Naive thymus-derived CD4-positive, alpha-beta T cell (primary cell): ENCODE measurements at regions not wholly inside any gene's neighbourhood (a gene's known extent, or its start where the extent isn't known, plus 50 kb on each side); places are given as distances from the start of the nearest gene placed in this dataset.
"Not testable (repeated sequence)": the region's sequence is repeated elsewhere in the genome, so short reads cannot be mapped to it uniquely, and the experiment has no call there.

Experiments used
- ATAC-seq: fragments of 150-1000 bp; cut with Tn5 transposase; 2 replicates; pipeline ENCODE4 v1.10.0; 2021; ENCODE audit warnings: mild to moderate bottlenecking, moderate library complexity
- CTCF ChIA-PET: fragments of 350-600 bp; sonication (Branson Sonifier 250); formaldehyde crosslinking; loops from one replicate; lab custom pipeline; 2021; ENCODE audit warnings: antibody characterized with exemption; lab: Charles Lee
- POLR2A ChIA-PET: fragments of 350-600 bp; sonication (Branson Sonifier 250); formaldehyde crosslinking; loops from one replicate; lab custom pipeline; 2021; ENCODE audit warnings: antibody characterized with exemption, inconsistent platforms; lab: Charles Lee
- DNase-seq, 9 donors: peaks; one replicate each; pipeline versions ENCODE4 v3.0.0 to v3.0.0-alpha.2; 2020 to 2022; ENCODE audit warnings: mixed read lengths in 1 of 9
- H3K27ac ChIP-seq: one replicate; pipeline ENCODE4 v1.7.0; 2013; ENCODE audit warnings: mild to moderate bottlenecking, low read depth, low read length, moderate library complexity
- H3K27me3 ChIP-seq, 2 donors: one replicate each; pipeline ENCODE4 v1.7.0; 2013; ENCODE audit warnings: low read length in 2 of 2, mild to moderate bottlenecking in 2 of 2, moderate library complexity in 2 of 2; ENCODE audit not compliant: control insufficient read depth in 2 of 2, insufficient read depth in 2 of 2
- H3K36me3 ChIP-seq, 3 experiments: 1 replicate in 2 of 3; 2 replicates in 1 of 3; pipeline ENCODE4 v1.7.0; 2013; ENCODE audit warnings: low read length in 3 of 3, mild to moderate bottlenecking in 3 of 3, moderate library complexity in 1 of 3; ENCODE audit not compliant: insufficient read depth in 3 of 3, control insufficient read depth in 2 of 3
- H3K4me1 ChIP-seq, 2 donors: one replicate each; pipeline ENCODE4 v1.7.0; 2013; ENCODE audit warnings: low read length in 2 of 2, mild to moderate bottlenecking in 2 of 2, moderate library complexity in 1 of 2; ENCODE audit not compliant: control insufficient read depth in 2 of 2, insufficient read depth in 2 of 2
- H3K4me3 ChIP-seq: 2 replicates; pipeline ENCODE4 v1.7.0; 2013; ENCODE audit warnings: mild to moderate bottlenecking, low read length
- H3K9me3 ChIP-seq, 3 experiments: 1 replicate in 2 of 3; 2 replicates in 1 of 3; pipeline ENCODE4 v1.7.0; 2013; ENCODE audit warnings: low read length in 3 of 3; ENCODE audit not compliant: control insufficient read depth in 2 of 3
- H3K27ac Mint-ChIP-seq, 9 donors: one replicate each; pipeline ENCODE4 v1.8.0; 2020 to 2022; ENCODE audit warnings: mixed read lengths in 9 of 9, mild to moderate bottlenecking in 8 of 9, moderate library complexity in 5 of 9, inconsistent platforms in 2 of 9
- H3K27me3 Mint-ChIP-seq, 5 donors: one replicate each; pipeline ENCODE4 v1.8.0; 2021 to 2022; ENCODE audit warnings: mixed read lengths in 5 of 5, mild to moderate bottlenecking in 1 of 5
- H3K36me3 Mint-ChIP-seq, 5 donors: one replicate each; pipeline ENCODE4 v1.8.0; 2020 to 2022; ENCODE audit warnings: mixed read lengths in 5 of 5, mild to moderate bottlenecking in 3 of 5, inconsistent platforms in 1 of 5
- H3K4me1 Mint-ChIP-seq, 7 donors: one replicate each; pipeline ENCODE4 v1.8.0; 2020 to 2022; ENCODE audit warnings: mixed read lengths in 7 of 7, mild to moderate bottlenecking in 3 of 7, inconsistent platforms in 1 of 7
- H3K4me3 Mint-ChIP-seq, 10 donors: one replicate each; pipeline ENCODE4 v1.8.0; 2020 to 2022; ENCODE audit warnings: mild to moderate bottlenecking in 10 of 10, mixed read lengths in 10 of 10, moderate library complexity in 6 of 10, inconsistent platforms in 2 of 10
- H3K9me3 Mint-ChIP-seq, 11 donors: one replicate each; pipeline ENCODE4 v1.8.0; 2020 to 2022; ENCODE audit warnings: mixed read lengths in 11 of 11, mild to moderate bottlenecking in 4 of 11, inconsistent platforms in 1 of 11, moderate library complexity in 1 of 11
- intact Hi-C, 2 donors: fragments of 100-400 bp; cut with micrococcal nuclease; formaldehyde crosslinking; loops; one replicate each; pipeline ENCODE4 v1.15.1; 2023

- Histone ChIP-seq H3K27me3 (no peaks in the 10 kb centered on the region), H3K4me1 (no peaks in the 10 kb centered on the region), H3K4me3 (no peak overlapping the region), H3K36me3 (no peaks in the 10 kb centered on the region), H3K9me3 (no peaks in the 10 kb centered on the region), H3K27ac (no peak overlapping the region)
- Mint-ChIP-seq H3K4me3 (no peak overlapping the region), H3K4me1 (peaks cover 0 to 6% (median 2%) of the 10 kb centered on the region in 7 donors), H3K9me3 (peaks cover 0 to 1% (median 0%) of the 10 kb centered on the region in 11 donors), H3K27ac (no peak overlapping the region), H3K27me3 (peaks cover 0 to 56% (median 7%) of the 10 kb centered on the region in 5 donors), H3K36me3 (no peaks in the 10 kb centered on the region)
- ChIA-PET CTCF (interaction anchor here (0.8 to 2.0 kb wide), 3 partner anchors 15 to 232 kb away, joined by 3 to 7 read pairs (median 3); no protein-coding TSS in a partner anchor), POLR2A (interaction anchor here (1.6 to 1.7 kb wide), 2 partner anchors 12 to 16 kb away, joined by 4 to 6 read pairs; no protein-coding TSS in a partner anchor)
- intact Hi-C loops: loop anchor here in 1 of 2 donors (2.0 to 5.0 kb wide), 5 partner anchors 36 to 156 kb away; no protein-coding TSS in a partner anchor
- ATAC-seq (no peak), DNase-seq (no peak)
These were observed 79.5 kb upstream of the OLIG3 start for GRCh38 chr6:137573739-137574138.

GRCh38 chr6:137579612-137580011 is 85.4 kb upstream of the OLIG3 start:
- ChIA-PET POLR2A (interaction anchor here (1.0 to 1.5 kb wide), 2 partner anchors 10 to 238 kb away, joined by 3 read pairs; no protein-coding TSS in a partner anchor), CTCF (no interaction called here)
- H3K9me3 Mint-ChIP-seq: no peaks in the 10 kb centered on the region
- no peaks in the 10 kb centered on the region for H3K36me3 ChIP-seq
- peaks cover 0 to 36% (median under 1%) of the 10 kb centered on the region in 5 donors for H3K27me3 Mint-ChIP-seq
- DNase-seq: no peak
- ATAC-seq: no peak
- no peaks in the 10 kb centered on the region for H3K27me3 ChIP-seq
- no peak overlapping the region for H3K4me3 ChIP-seq
- intact Hi-C loops: no loop called here
- peak overlapping the region in 1 of 9 donors; percentile 60 for H3K27ac Mint-ChIP-seq
- no peaks in the 10 kb centered on the region for H3K4me1 ChIP-seq
- H3K4me3 Mint-ChIP-seq: no peak overlapping the region
- no peak overlapping the region for H3K27ac ChIP-seq
- no peaks in the 10 kb centered on the region for H3K9me3 ChIP-seq
- peaks cover 0 to 8% (median 0%) of the 10 kb centered on the region in 7 donors for H3K4me1 Mint-ChIP-seq
- no peaks in the 10 kb centered on the region for H3K36me3 Mint-ChIP-seq

DNA sequence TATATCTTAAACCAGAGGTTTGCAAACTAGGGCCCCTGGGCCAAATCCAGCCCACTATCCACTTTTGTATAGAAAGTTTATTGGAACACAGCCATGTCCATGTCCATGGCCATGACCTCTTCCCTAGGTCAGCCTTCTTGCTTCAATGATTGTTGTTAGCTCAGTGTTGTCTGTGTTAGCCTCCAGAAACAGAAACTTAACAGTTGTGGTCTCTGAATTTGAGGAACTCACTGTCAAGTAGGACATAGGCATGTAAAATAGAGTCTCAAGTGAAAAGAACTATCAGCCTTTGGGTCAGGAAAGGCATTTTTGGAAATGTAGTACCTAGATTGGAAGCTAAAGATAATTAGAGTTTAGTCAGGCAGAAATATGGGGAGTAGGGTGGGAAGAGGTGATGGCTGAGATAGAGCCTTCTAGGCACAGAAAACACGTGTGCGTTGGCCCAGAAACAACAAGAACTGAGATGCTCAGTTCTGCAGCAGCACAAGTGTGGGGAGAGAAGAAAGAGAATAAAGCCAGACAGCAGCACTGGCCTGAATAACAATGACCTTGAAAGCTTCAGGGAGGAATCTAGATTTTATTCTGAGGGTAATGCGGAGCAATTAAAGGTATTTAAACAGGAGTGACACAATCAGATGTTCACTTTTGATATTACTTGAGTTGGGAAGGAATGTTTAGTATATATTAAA is 87.0 kb upstream of the OLIG3 start:
- Mint-ChIP-seq H3K9me3 (no peaks in the 10 kb centered on the region), H3K36me3 (no peaks in the 10 kb centered on the region), H3K27ac (no peak overlapping the region), H3K27me3 (peaks cover 0 to 39% (median 0%) of the 10 kb centered on the region in 5 donors), H3K4me3 (no peak overlapping the region), H3K4me1 (peaks cover 0 to 8% (median 0%) of the 10 kb centered on the region in 7 donors)
- ChIA-PET POLR2A (no interaction called here), CTCF (interaction anchor here (1.3 to 1.5 kb wide), 2 partner anchors 8 to 11 kb away, joined by 3 to 5 read pairs; no protein-coding TSS in a partner anchor)
- no peaks in the 10 kb centered on the region for H3K36me3 ChIP-seq
- intact Hi-C loops: no loop called here
- no peaks in the 10 kb centered on the region for H3K4me1 ChIP-seq
- DNase-seq: no peak
- H3K27me3 ChIP-seq: no peaks in the 10 kb centered on the region
- H3K4me3 ChIP-seq: no peak overlapping the region
- H3K9me3 ChIP-seq: no peaks in the 10 kb centered on the region
- H3K27ac ChIP-seq: no peak overlapping the region
- no peak for ATAC-seq

- H3K27me3 ChIP-seq, H3K36me3 Mint-ChIP-seq, H3K4me1 ChIP-seq, DNase-seq, H3K4me1 Mint-ChIP-seq, H3K4me3 Mint-ChIP-seq, CTCF ChIA-PET, H3K27ac Mint-ChIP-seq, H3K36me3 ChIP-seq, H3K9me3 Mint-ChIP-seq, H3K4me3 ChIP-seq, ATAC-seq, H3K27ac ChIP-seq, H3K9me3 ChIP-seq, intact Hi-C loops: not testable (repeated sequence)
- peaks cover 0 to 43% (median 0%) of the 10 kb centered on the region in 5 donors for H3K27me3 Mint-ChIP-seq
- POLR2A ChIA-PET: interaction anchor here (1.2 kb wide), 1 partner anchor 22 kb away, joined by 3 read pairs; no protein-coding TSS in a partner anchor
These were observed 89.3 kb upstream of the OLIG3 start for GRCh38 chr6:137583519-137583918.

GRCh38 chr6:137588472-137588871 is 94.3 kb upstream of the OLIG3 start:
- Mint-ChIP-seq H3K36me3 (peaks cover 0 to 17% (median 5%) of the 10 kb centered on the region in 5 donors), H3K4me3 (peak overlapping the region in 1 of 10 donors; percentile 37), H3K27me3 (peaks cover 0 to 61% (median 5%) of the 10 kb centered on the region in 5 donors), H3K4me1 (peaks cover 5 to 19% (median 9%) of the 10 kb centered on the region in 7 donors), H3K27ac (no peak overlapping the region), H3K9me3 (peaks cover 3 to 36% (median 16%) of the 10 kb centered on the region in 11 donors)
- H3K4me1 ChIP-seq: peaks cover 0 to 6% of the 10 kb centered on the region in 2 donors
- H3K27me3 ChIP-seq: no peaks in the 10 kb centered on the region
- ChIA-PET CTCF (interaction anchor here (0.6 to 4.4 kb wide), 25 partner anchors 13 to 317 kb away, joined by 3 to 49 read pairs (median 4); no protein-coding TSS in a partner anchor), POLR2A (interaction anchor here (0.5 to 1.6 kb wide), 5 partner anchors 14 to 128 kb away, joined by 3 to 9 read pairs (median 4); no protein-coding TSS in a partner anchor)
- DNase-seq (no peak), ATAC-seq (no peak)
- no peaks in the 10 kb centered on the region for H3K36me3 ChIP-seq
- intact Hi-C loops: loop anchor here (2.0 to 5.0 kb wide), 4 partner anchors 30 to 91 kb away; no protein-coding TSS in a partner anchor
- no peak overlapping the region for H3K27ac ChIP-seq
- no peak overlapping the region for H3K4me3 ChIP-seq
- H3K9me3 ChIP-seq: no peaks in the 10 kb centered on the region

DNA sequence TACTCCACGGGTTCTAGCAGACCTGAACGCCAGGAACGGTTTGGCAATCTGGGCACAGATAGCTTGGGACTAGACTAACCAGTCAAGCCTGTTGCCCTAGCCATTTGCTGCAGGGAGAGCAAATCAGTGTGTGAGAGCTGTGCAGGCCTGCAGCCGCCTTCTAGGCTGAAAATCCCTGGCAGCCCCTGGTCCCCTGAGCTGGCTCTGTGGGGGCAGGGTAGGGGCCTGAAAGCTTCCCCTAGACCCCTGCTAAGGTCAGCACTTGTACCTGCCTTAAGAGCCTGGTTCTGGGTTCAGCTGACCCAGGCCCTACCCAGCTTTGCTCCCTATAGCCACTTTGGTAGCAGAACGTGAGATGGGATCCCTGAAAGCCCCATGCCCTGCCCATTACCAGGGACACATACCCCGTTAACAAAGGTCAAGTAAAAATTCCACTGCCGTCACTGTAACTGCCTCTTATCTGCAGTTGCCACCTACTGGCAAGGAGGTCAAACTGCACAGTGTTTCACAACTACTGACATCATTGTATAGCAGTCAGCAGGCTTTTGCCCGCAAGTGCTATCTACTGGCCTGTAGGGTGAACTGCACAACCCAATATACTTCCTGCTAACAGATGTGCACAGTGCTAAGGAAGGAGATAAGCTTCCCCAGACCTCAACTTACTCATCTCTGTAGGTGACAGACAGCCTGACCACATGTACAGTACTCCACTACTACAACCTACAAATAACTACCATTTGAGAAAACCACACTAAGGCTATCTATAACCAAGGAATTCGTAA is 95.1 kb upstream of the OLIG3 start:
- ChIA-PET POLR2A (interaction anchor here (0.6 to 1.7 kb wide), 6 partner anchors 10 to 211 kb away, joined by 3 to 5 read pairs (median 4); no protein-coding TSS in a partner anchor), CTCF (interaction anchor here (0.6 to 4.4 kb wide), 43 partner anchors 8 to 515 kb away, joined by 3 to 49 read pairs (median 5); partner anchors contain the start of gene OLIG3)
- Mint-ChIP-seq H3K4me1 (peaks cover 5 to 19% (median 9%) of the 10 kb centered on the region in 7 donors), H3K4me3 (peak overlapping the region in 6 of 10 donors; percentile 5 to 52 (median 19)), H3K27ac (peak overlapping the region in 2 of 9 donors; percentile 13 to 39), H3K36me3 (peaks cover 0 to 21% (median 8%) of the 10 kb centered on the region in 5 donors), H3K27me3 (peaks cover 4 to 59% (median 5%) of the 10 kb centered on the region in 5 donors), H3K9me3 (peaks cover 4 to 39% (median 16%) of the 10 kb centered on the region in 11 donors)
- Histone ChIP-seq H3K4me1 (peaks cover 0 to 6% of the 10 kb centered on the region in 2 donors), H3K27me3 (no peaks in the 10 kb centered on the region), H3K4me3 (no peak overlapping the region), H3K9me3 (no peaks in the 10 kb centered on the region), H3K36me3 (no peaks in the 10 kb centered on the region), H3K27ac (no peak overlapping the region)
- ATAC-seq (peak; percentile 99), DNase-seq (peak in 7 of 9 donors; percentile 33 to 73 (median 60))
- intact Hi-C loops: loop anchor here (1.0 to 5.0 kb wide), 9 partner anchors 30 to 386 kb away; no protein-coding TSS in a partner anchor
